CD4-positive, alpha-beta T cell treated with Interleukin-17A for 1 hour (primary cell): ENCODE measurements at regions not wholly inside any gene's neighbourhood (a gene's known extent, or its start where the extent isn't known, plus 50 kb on each side); places are given as distances from the start of the nearest gene placed in this dataset.
"Not testable (repeated sequence)": the region's sequence is repeated elsewhere in the genome, so short reads cannot be mapped to it uniquely, and the experiment has no call there.

ENCODE experiments used
- DNase-seq: peaks from one replicate; pipeline ENCODE4 v3.0.0-alpha.2; 2020

DNA sequence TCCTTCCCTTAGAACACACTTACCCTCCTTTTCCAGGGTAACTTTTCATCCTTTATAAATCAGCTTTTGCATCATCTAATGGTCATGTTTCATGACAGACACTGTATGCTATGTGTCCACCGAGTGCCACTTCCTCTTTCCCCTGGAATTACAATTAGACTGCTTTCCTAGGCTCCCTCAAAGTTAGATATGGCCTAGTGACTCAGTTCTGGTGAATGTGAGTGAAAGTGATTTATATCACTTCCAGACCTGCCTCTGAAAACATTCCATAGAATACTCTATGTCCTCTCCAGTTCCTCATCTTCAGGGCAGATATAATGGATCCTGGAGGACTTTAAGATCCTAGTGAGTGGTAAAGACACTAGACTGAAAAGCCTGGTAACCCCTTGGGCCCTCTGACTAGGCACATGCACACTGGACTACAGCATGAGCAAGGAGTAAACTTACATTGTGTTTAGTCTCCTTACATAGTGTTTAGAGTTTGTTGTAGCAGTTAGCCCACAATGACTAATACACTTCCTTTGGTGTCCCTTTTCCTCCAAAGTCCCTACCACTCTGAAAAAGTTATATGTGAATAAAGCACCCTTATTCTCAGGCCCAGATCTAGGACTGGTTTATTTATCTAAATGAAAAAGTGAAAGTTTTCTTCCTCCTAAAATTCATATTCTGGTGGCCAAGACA is 59.3 kb downstream of the GPR88 start:
- DNase-seq: no peak

- DNase-seq: no peak
Observed at GRCh38 chr1:100597784-100598183, 59.8 kb downstream of the GPR88 start.

DNA sequence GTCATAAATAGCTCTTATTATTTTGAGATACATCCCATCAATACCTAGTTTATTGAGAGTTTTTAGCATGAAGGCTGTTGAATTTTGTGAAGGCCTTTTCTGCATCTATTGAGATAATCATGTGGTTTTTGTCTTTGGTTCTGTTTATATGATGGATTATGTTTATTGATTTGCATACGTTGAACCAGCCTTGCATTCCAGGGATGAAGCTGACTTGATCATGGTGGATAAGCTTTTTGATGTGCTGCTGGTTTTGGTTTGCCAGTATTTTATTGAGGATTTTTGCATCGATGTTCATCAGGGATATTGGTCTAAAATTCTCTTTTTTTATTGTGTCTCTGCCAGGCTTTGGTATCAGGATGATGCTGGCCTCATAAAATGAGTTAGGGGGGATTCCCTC is 62.4 kb downstream of the GPR88 start:
- DNase-seq: not testable (repeated sequence)

- not testable (repeated sequence) for DNase-seq
Observed at GRCh38 chr1:100602028-100602427, 64.1 kb downstream of the GPR88 start.

- no peak for DNase-seq
Observed at GRCh38 chr1:100604372-100604771, 66.4 kb downstream of the GPR88 start.

GRCh38 chr1:100606438-100606837 is 68.5 kb downstream of the GPR88 start:
- peak; percentile 11 for DNase-seq

DNA sequence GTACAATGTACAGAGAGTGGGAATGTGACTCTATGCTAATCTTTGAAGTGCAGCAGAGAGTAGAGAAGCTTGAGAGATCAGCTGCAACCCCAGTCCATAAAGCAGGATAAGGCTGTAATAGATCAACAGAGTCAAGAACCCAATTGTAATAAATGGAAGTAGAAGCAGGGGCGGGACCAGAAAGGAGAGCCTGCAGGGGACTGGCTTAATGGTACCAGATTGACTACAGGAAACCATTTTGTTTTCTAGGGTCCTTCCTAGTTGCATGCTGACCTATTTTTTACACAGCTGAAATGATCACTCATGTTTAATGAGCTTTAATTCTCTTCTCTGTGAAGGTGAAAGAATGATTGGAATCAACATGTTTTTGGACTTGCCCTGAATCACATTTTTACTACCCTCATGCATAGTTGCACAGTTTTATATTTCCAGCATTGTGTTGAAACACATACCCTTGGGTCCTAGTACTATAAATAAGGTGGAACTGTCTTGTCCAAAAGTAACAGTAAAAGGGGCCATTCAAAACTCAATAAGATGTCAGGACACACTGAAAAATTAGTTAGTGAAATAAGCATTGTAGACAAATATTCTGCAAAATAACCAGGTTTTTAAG is 69.8 kb downstream of the GPR88 start:
- no peak for DNase-seq

DNA sequence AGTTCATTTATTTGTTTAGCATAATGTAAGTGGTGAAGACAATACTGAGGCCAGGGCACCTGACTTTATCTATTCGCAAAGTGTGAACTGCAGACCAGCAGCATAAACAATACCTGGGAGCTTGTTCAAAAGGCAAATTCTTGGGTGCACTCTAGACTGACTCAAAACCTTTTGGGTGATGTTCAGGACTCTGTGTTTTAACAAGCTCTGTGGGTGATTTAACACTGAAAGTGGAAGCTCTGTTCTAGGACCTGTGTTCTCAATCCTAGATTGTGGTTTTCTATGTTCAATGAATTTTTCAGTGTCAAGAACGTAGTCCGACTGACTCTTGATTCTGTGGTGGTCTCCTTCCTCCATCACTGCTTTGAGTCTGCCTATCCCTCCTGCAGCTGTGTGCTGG is 71.9 kb downstream of the GPR88 start:
- DNase-seq: no peak

DNA sequence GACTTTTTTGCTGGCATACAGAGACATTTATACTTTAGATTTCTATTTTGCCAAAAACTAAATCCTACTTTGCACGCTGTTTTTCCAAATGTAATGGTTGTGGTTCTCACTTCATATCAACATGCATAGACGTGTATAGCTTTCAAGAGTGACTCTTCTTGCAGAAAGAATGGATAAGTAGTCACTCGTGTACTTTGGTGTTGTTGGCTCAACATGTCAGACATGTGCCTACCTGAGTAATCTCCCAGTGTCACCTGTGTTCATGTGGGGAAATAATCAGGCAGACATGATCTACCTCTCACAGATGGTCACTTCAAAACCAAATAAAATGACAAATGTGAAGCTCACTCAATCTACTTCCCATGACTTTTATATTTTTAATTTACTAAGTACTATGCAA is 73.1 kb downstream of the GPR88 start:
- DNase-seq: no peak

- no peak for DNase-seq
Observed at GRCh38 chr1:100612540-100612939, 74.6 kb downstream of the GPR88 start.

GRCh38 chr1:100613817-100614559 is 76.0 kb downstream of the GPR88 start:
- DNase-seq: peak; percentile 31

GRCh38 chr1:100614570-100614969 is 76.6 kb downstream of the GPR88 start:
- DNase-seq: no peak

DNA sequence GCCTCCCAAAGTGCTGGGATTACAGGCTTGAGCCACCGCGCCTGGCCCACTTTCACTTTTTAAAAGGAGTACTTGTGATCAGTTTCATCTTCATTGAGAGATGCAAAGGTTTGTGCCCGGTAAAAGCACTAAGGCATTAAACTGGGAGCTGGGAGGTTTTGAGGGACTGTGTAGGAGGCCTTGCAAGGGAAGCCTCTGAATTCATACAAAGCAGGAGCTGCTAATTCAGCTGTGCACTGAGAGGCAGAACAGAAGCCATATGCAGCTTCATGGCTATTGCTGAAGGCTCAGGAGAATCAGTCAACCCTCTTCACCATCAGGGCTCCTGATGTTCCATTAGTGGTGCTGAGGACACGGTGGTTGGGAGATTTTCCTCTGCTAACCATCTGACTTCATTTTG is 77.7 kb downstream of the GPR88 start:
- no peak for DNase-seq

GRCh38 chr1:100616121-100616621 is 78.2 kb downstream of the GPR88 start:
- DNase-seq: no peak

GRCh38 chr1:100622037-100622436 is 84.1 kb downstream of the GPR88 start:
- no peak for DNase-seq

GRCh38 chr1:100622506-100622905 is 84.6 kb downstream of the GPR88 start:
- DNase-seq: no peak

DNA sequence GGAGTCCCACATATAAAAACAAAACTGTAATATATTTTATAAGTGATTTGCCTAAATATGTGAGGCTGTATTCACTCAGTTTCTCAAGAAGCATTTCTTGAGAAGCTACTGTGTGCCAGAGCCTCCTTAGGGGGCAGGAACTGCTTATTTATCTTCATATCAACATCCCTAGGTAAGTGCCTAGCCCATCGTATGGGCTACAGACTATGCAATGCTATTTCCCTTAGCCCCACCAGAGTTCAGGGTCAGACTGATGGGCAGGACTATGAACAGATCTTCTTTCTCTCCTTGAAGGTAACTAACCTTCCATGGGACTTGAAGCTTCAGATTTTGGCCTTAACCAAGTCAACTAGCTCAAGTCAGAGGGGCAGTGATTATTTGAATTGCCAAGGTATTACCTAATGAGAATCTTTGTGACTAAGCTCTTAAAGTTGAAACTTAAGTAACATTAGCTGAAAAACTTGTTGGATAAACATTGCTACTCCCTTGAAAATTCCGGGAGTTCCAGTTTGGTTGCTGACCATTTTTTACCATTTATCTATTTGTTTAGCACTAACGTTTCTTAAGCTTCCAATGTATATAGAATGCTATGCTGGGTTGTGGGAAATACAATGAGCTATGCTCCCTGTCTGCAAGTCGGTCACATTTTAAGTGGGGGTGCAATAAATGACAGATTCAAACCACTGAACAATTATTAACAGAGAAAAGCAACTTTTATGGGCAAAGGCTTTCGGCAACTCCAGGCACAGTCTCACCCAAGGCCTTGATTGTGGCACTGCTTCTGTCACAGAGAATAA is 85.2 kb downstream of the GPR88 start:
- DNase-seq: no peak

- DNase-seq: no peak
Observed at GRCh38 chr1:100624886-100625610, 87.1 kb downstream of the GPR88 start.

DNA sequence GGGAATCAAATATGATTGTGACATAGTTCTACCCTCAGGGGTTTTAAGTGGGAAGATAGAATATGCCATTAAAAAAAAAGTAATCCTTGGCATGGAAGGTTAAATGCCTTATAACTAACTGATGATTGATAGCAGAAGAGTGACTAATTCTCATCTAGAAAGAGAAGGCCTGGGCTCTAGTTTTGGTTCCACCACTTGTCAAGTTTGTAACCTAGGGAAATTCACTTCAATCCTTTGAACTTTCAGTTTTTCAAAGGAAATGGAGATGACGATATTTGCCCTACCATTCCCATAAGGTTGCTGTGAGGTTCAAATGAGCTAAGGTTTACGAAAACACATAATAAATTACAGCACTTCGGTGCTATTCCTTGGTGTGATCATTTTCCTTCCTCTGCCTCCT is 88.5 kb downstream of the GPR88 start:
- DNase-seq: no peak

DNA sequence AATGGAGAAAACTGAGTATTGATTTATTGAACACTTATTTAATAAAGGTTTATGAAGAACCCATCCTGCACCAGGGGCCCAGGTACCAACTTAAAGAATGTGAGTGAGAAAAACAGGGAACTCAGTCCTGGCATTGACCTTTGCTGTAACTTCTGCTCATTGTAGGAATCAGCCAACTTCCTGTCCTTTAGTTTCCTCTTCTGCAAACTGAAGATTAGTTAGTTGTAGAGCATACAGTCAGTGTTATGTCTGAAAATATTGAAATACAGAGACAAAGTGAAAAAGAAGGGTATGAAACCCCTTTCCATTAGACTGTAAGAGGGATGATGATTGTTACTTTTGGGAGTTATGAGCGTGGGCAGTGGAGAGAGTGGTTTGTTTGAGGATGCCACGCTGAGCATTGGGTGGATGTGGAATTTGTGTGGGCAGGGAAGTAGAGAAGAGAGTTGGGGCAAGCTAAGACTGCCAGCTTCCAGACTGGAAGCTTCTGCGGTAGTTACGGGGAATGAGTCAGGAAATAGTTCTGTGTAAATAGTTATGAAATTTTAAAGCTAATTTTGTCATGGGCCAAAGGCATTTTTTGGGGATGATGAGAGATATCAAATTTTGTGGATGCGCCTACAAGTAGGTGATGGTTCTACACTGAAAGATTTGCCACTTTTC is 89.2 kb downstream of the GPR88 start:
- no peak for DNase-seq

GRCh38 chr1:100627936-100628335 is 90.0 kb downstream of the GPR88 start:
- no peak for DNase-seq

DNA sequence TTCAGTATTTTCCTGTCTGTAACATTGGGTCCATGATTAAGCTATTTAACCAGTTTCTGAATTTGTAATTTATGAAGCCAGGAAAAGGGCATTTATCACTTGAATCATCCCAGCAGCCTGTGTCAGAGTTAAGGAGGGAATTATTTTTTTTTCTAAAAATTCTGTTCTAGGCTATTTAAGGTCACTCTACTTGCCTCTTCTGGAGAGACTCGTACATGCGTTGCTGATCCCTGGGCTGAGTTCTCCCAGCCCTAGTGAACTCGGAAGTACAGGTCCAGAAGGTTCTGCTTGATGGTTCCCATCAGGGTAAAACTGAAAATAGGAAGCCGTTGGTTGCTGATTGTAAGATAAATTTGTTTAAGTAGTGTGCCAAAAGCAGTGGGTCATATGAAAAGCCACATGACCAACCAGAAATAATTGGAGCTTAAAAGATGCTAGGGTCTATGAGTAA is 90.7 kb downstream of the GPR88 start:
- no peak for DNase-seq
